CD4-positive, alpha-beta T cell (primary cell): ENCODE measurements at regions not wholly inside any gene's neighbourhood (a gene's known extent, or its start where the extent isn't known, plus 50 kb on each side); places are given as distances from the start of the nearest gene placed in this dataset.

Experiments used
- ATAC-seq: fragments of 200-7000 bp; cut with Tn5 transposase; one replicate; pipeline ENCODE4 v1.10.0; 2022; ENCODE audit warnings: mild to moderate bottlenecking; ENCODE audit not compliant: poor library complexity
- CTCF ChIA-PET: fragments of 350-600 bp; sonication (Branson Sonifier 250); formaldehyde crosslinking; loops from one replicate; lab custom pipeline; 2021; ENCODE audit warnings: antibody characterized with exemption, inconsistent platforms; lab: Charles Lee
- POLR2A ChIA-PET: fragments of 350-600 bp; sonication (Branson Sonifier 250); formaldehyde crosslinking; loops from one replicate; lab custom pipeline; 2021; ENCODE audit warnings: antibody characterized with exemption, inconsistent platforms; lab: Charles Lee
- DNase-seq, 14 experiments: peaks; one replicate each; pipeline ENCODE4 v3.0.0-alpha.2; 2013 to 2020; ENCODE audit warnings: mixed read lengths in 2 of 14
- H3K27ac ChIP-seq, 2 donors: one replicate each; pipeline versions ENCODE4 v1.5.1 to v1.7.0; 2013; ENCODE audit warnings: low read length in 2 of 2, low read depth in 1 of 2, mild to moderate bottlenecking in 1 of 2
- H3K27me3 ChIP-seq, 2 experiments: 1 replicate in 1 of 2; 2 replicates in 1 of 2; pipeline versions ENCODE4 v1.6.1 to v1.7.0; 2013; ENCODE audit warnings: low read length in 2 of 2, control low read depth in 1 of 2, mild to moderate bottlenecking in 1 of 2, moderate library complexity in 1 of 2; ENCODE audit not compliant: insufficient read depth in 2 of 2, control insufficient read depth in 1 of 2
- H3K36me3 ChIP-seq: one replicate; pipeline ENCODE4 v1.6.1; 2013; ENCODE audit warnings: low read length, control low read depth; ENCODE audit not compliant: insufficient read depth
- H3K4me1 ChIP-seq: one replicate; pipeline ENCODE4 v1.6.1; 2013; ENCODE audit warnings: low read length, control low read depth; ENCODE audit not compliant: insufficient read depth
- H3K4me3 ChIP-seq: one replicate; pipeline ENCODE4 v1.5.1; 2013; ENCODE audit warnings: mild to moderate bottlenecking, low read length, moderate library complexity
- H3K9me3 ChIP-seq, 2 experiments: 1 replicate in 1 of 2; 2 replicates in 1 of 2; pipeline versions ENCODE4 v1.6.1 to v1.7.0; 2013; ENCODE audit warnings: low read length in 2 of 2, mild to moderate bottlenecking in 2 of 2, control low read depth in 1 of 2, moderate library complexity in 1 of 2; ENCODE audit not compliant: control insufficient read depth in 1 of 2, insufficient read depth in 1 of 2
- H3K27ac Mint-ChIP-seq: one replicate; pipeline ENCODE4 v1.8.0; 2020; ENCODE audit warnings: mixed read lengths
- H3K27me3 Mint-ChIP-seq: one replicate; pipeline ENCODE4 v1.8.0; 2021; ENCODE audit warnings: mixed read lengths
- H3K36me3 Mint-ChIP-seq: one replicate; pipeline ENCODE4 v1.8.0; 2021; ENCODE audit warnings: low read depth, mixed read lengths
- H3K4me1 Mint-ChIP-seq: one replicate; pipeline ENCODE4 v1.8.0; 2021; ENCODE audit warnings: low read depth, mixed read lengths
- H3K4me3 Mint-ChIP-seq: one replicate; pipeline ENCODE4 v1.8.0; 2020; ENCODE audit warnings: mild to moderate bottlenecking, mixed read lengths
- H3K9me3 Mint-ChIP-seq: one replicate; pipeline ENCODE4 v1.8.0; 2020; ENCODE audit warnings: mixed read lengths
- CTCF ChIP-seq: fragments of 200-600 bp; IDR thresholded peaks from one replicate; pipeline ENCODE4 v1.8.0; 2022; ENCODE audit warnings: antibody characterized with exemption, mild to moderate bottlenecking
- intact Hi-C, 2 experiments: fragments of 100-400 bp; cut with DNase I in 1 of 2; cut with micrococcal nuclease in 1 of 2; formaldehyde crosslinking; loops; one replicate each; pipeline versions ENCODE4 v1.15.1 to v1.9.0; 2023 to 2025; cut with DNase I, micrococcal nuclease

- no peaks in the 10 kb centered on the region for H3K36me3 ChIP-seq
- no peak for ATAC-seq
Observed at GRCh38 chr4:56106180-56107147, 157.7 kb downstream of the CEP135 start.

GRCh38 chr4:56104188-56104587, 155.4 kb downstream of the CEP135 start:
- no peak overlapping the region for H3K27ac ChIP-seq
- no peak for ATAC-seq
- ChIA-PET POLR2A (no interaction called here), CTCF (no interaction called here)
- H3K4me3 ChIP-seq, result no peak overlapping the region
- Mint-ChIP-seq H3K36me3 (no peaks in the 10 kb centered on the region), H3K4me1 (no peaks in the 10 kb centered on the region), H3K27me3 (no peaks in the 10 kb centered on the region), H3K27ac (no peak overlapping the region), H3K4me3 (no peak overlapping the region), H3K9me3 (no peaks in the 10 kb centered on the region)
- H3K9me3 ChIP-seq, result no peaks in the 10 kb centered on the region
- no peaks in the 10 kb centered on the region for H3K4me1 ChIP-seq
- no peaks in the 10 kb centered on the region for H3K27me3 ChIP-seq
- H3K36me3 ChIP-seq, result no peaks in the 10 kb centered on the region
- no peak for DNase-seq
- intact Hi-C loops, result no loop called here
- TF ChIP-seq CTCF, result no peak

More at GRCh38 chr4:56106180-56107147, 157.7 kb downstream of the CEP135 start:
- H3K4me3 ChIP-seq, result no peak overlapping the region
- no peaks in the 10 kb centered on the region for H3K9me3 ChIP-seq
- ChIA-PET POLR2A (interaction anchor here (0.7 kb wide), 1 partner anchor 505 kb away, joined by 3 read pairs; no protein-coding TSS in a partner anchor), CTCF (interaction anchor here (1.6 kb wide), 1 partner anchor 10 kb away, joined by 4 read pairs; no protein-coding TSS in a partner anchor)
- H3K27ac ChIP-seq, result no peak overlapping the region
- Mint-ChIP-seq H3K27ac (no peak overlapping the region), H3K9me3 (no peaks in the 10 kb centered on the region), H3K36me3 (no peaks in the 10 kb centered on the region), H3K27me3 (no peaks in the 10 kb centered on the region), H3K4me1 (no peaks in the 10 kb centered on the region), H3K4me3 (no peak overlapping the region)
- no peak for DNase-seq
- no peaks in the 10 kb centered on the region for H3K27me3 ChIP-seq
- no peaks in the 10 kb centered on the region for H3K4me1 ChIP-seq
- TF ChIP-seq CTCF, result no peak
- intact Hi-C loops, result no loop called here

DNA sequence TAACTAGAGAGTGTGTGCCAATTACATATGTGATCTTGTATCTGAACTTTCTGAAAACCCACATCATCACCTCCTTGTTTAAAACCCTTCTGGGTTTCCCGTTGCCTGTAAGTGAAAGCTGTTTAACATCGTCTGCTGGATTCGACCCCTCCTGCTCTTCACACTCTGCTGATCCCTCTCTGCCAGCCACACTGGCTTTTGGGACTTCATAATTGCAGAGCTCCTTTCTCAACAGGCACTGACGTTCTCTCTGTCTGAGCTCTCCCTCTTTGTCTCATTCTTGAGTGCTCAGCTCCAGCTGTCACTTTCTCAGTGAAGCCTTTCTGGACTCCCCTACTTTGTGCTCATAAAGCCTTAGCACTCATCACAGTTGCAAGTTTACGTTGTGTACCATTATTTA, 153.9 kb downstream of the CEP135 start:
- ChIA-PET CTCF (no interaction called here), POLR2A (no interaction called here)
- Histone ChIP-seq H3K27me3 (no peaks in the 10 kb centered on the region), H3K27ac (no peak overlapping the region), H3K4me3 (no peak overlapping the region), H3K4me1 (no peaks in the 10 kb centered on the region), H3K9me3 (no peaks in the 10 kb centered on the region), H3K36me3 (no peaks in the 10 kb centered on the region)
- DNase-seq (no peak), ATAC-seq (no peak)
- Mint-ChIP-seq H3K27me3 (no peaks in the 10 kb centered on the region), H3K4me3 (no peak overlapping the region), H3K36me3 (no peaks in the 10 kb centered on the region), H3K27ac (no peak overlapping the region), H3K4me1 (no peaks in the 10 kb centered on the region), H3K9me3 (no peaks in the 10 kb centered on the region)
- no peak for TF ChIP-seq CTCF
- intact Hi-C loops, result no loop called here
